Naive thymus-derived CD8-positive, alpha-beta T cell (primary cell): ENCODE measurements at regions not wholly inside any gene's neighbourhood (a gene's known extent, or its start where the extent isn't known, plus 50 kb on each side); places are given as distances from the start of the nearest gene placed in this dataset.
"Not testable (repeated sequence)": the region's sequence is repeated elsewhere in the genome, so short reads cannot be mapped to it uniquely, and the experiment has no call there.

ENCODE experiments used
- ATAC-seq, 2 donors: fragments of 150-1000 bp; cut with Tn5 transposase in 1 of 2; sonication (Bioruptor Pico), chemical (Tn5 transposase) in 1 of 2; 1 replicate in 1 of 2; 2 replicates in 1 of 2; pipeline ENCODE4 v1.10.0; 2021; ENCODE audit warnings: mild to moderate bottlenecking in 2 of 2, moderate library complexity in 2 of 2
- POLR2A ChIA-PET: fragments of 350-600 bp; sonication (Branson Sonifier 250); formaldehyde crosslinking; loops from one replicate; lab custom pipeline; 2021; ENCODE audit warnings: antibody characterized with exemption; lab: Charles Lee
- DNase-seq, 10 donors: peaks; one replicate each; pipeline versions ENCODE4 v3.0.0 to v3.0.0-alpha.2; 2020 to 2022
- H3K27ac Mint-ChIP-seq, 10 donors: one replicate each; pipeline ENCODE4 v1.8.0; 2020 to 2022; ENCODE audit warnings: mild to moderate bottlenecking in 10 of 10, mixed read lengths in 10 of 10, moderate library complexity in 4 of 10, inconsistent platforms in 1 of 10
- H3K27me3 Mint-ChIP-seq, 5 donors: one replicate each; pipeline ENCODE4 v1.8.0; 2021 to 2022; ENCODE audit warnings: mixed read lengths in 5 of 5
- H3K36me3 Mint-ChIP-seq, 3 donors: one replicate each; pipeline ENCODE4 v1.8.0; 2020 to 2022; ENCODE audit warnings: mixed read lengths in 3 of 3, mild to moderate bottlenecking in 2 of 3, inconsistent platforms in 1 of 3
- H3K4me1 Mint-ChIP-seq, 4 donors: one replicate each; pipeline ENCODE4 v1.8.0; 2021 to 2022; ENCODE audit warnings: mixed read lengths in 4 of 4
- H3K4me3 Mint-ChIP-seq, 10 donors: one replicate each; pipeline ENCODE4 v1.8.0; 2020 to 2022; ENCODE audit warnings: mild to moderate bottlenecking in 10 of 10, mixed read lengths in 10 of 10, moderate library complexity in 6 of 10, inconsistent platforms in 1 of 10
- H3K9me3 Mint-ChIP-seq, 9 donors: one replicate each; pipeline ENCODE4 v1.8.0; 2020 to 2022; ENCODE audit warnings: mixed read lengths in 9 of 9, mild to moderate bottlenecking in 3 of 9, inconsistent platforms in 1 of 9, moderate library complexity in 1 of 9

- Mint-ChIP-seq H3K4me1 (peaks cover 2 to 11% (median 10%) of the 10 kb centered on the region in 4 donors), H3K4me3 (peak overlapping the region in 2 of 10 donors; percentile 24 to 29)
- H3K27me3 Mint-ChIP-seq, H3K36me3 Mint-ChIP-seq, H3K27ac Mint-ChIP-seq, DNase-seq, POLR2A ChIA-PET, H3K9me3 Mint-ChIP-seq, ATAC-seq: not testable (repeated sequence)
Observed at GRCh38 chr6:156191390-156191789, 585.8 kb upstream of the ARID1B start.

- Mint-ChIP-seq H3K27me3 (no peaks in the 10 kb centered on the region), H3K27ac (no peak overlapping the region), H3K36me3 (peaks cover 0 to 1% (median 0%) of the 10 kb centered on the region in 3 donors), H3K4me3 (no peak overlapping the region), H3K4me1 (peaks cover 2 to 11% (median 9%) of the 10 kb centered on the region in 4 donors), H3K9me3 (peaks cover 0 to 9% (median 0%) of the 10 kb centered on the region in 9 donors)
- ATAC-seq (no peak), DNase-seq (no peak)
- POLR2A ChIA-PET: no interaction called here
Observed at GRCh38 chr6:156190270-156190669, 586.9 kb upstream of the ARID1B start.

- peaks cover 0 to 8% (median 0%) of the 10 kb centered on the region in 9 donors for H3K9me3 Mint-ChIP-seq
- H3K27ac Mint-ChIP-seq: no peak overlapping the region
- ATAC-seq (no peak), DNase-seq (no peak)
- peaks cover 0 to 1% (median 0%) of the 10 kb centered on the region in 3 donors for H3K36me3 Mint-ChIP-seq
- H3K4me1 Mint-ChIP-seq: peaks cover 2 to 14% (median 9%) of the 10 kb centered on the region in 4 donors
- H3K4me3 Mint-ChIP-seq: no peak overlapping the region
- no peaks in the 10 kb centered on the region for H3K27me3 Mint-ChIP-seq
- POLR2A ChIA-PET: no interaction called here
Observed at GRCh38 chr6:156189714-156190113, 587.5 kb upstream of the ARID1B start.

DNA sequence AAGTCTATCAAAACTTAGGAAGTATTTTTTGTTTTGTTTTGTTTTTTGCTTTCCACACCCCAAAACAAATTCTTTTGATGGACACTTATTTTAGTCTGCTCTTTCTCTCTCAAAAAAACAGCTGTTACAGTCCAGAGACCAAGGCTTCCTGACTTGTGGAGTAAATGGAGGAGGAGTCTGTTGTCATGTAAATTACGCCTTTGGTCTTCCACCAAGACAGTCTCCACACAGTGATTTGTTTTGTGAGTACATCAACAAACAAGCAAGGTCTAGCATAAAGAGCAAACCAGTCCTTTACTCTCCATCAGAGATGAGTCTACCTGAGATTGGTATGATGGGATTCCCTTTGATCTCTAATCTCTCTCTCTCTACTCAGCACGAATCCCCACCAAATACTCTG lies 588.0 kb upstream of the ARID1B start:
- no peak overlapping the region for H3K27ac Mint-ChIP-seq
- POLR2A ChIA-PET: no interaction called here

DNA sequence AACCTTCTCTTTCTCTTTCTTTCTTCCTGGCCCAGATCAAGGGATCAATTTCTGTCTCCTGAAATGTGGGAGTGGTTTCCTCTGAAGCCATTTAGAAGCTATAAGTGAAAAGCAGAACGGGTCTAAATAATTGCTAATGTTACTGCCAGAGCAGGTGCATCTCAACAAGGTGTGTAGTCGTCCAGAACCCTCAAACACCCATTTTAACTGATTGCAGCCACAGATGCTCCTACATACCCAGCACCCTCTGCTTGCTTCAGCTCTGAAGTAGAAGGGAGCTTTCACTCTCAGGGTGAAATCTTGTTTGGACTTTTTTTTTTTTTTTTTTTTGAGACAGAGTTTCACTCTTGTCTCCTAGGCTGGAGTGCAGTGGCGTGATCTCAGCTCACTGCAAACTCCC lies 592.1 kb upstream of the ARID1B start:
- POLR2A ChIA-PET: no interaction called here
- peaks cover 0 to 9% (median 0%) of the 10 kb centered on the region in 5 donors for H3K27me3 Mint-ChIP-seq
- H3K27ac Mint-ChIP-seq: peak overlapping the region in 1 of 10 donors; percentile 18
- peaks cover 0 to 12% (median 6%) of the 10 kb centered on the region in 4 donors for H3K4me1 Mint-ChIP-seq
- H3K9me3 Mint-ChIP-seq: peaks cover 0 to 4% (median 0%) of the 10 kb centered on the region in 9 donors
- no peaks in the 10 kb centered on the region for H3K36me3 Mint-ChIP-seq
- no peak for DNase-seq
- H3K4me3 Mint-ChIP-seq: no peak overlapping the region
- no peak for ATAC-seq

More for the DNA sequence above, 588.0 kb upstream of the ARID1B start:
- H3K4me3 Mint-ChIP-seq: no peak overlapping the region
- H3K9me3 Mint-ChIP-seq: peaks cover 0 to 4% (median 0%) of the 10 kb centered on the region in 9 donors
- no peak for DNase-seq
- peaks cover 0 to 4% (median 0%) of the 10 kb centered on the region in 5 donors for H3K27me3 Mint-ChIP-seq
- no peak for ATAC-seq
- H3K4me1 Mint-ChIP-seq: peaks cover 0 to 14% (median 9%) of the 10 kb centered on the region in 4 donors
- H3K36me3 Mint-ChIP-seq: peaks cover 0 to 1% (median 0%) of the 10 kb centered on the region in 3 donors

- Mint-ChIP-seq H3K4me3 (no peak overlapping the region), H3K4me1 (peaks cover 0 to 12% (median 6%) of the 10 kb centered on the region in 4 donors), H3K36me3 (no peaks in the 10 kb centered on the region), H3K9me3 (peaks cover 0 to 4% (median 0%) of the 10 kb centered on the region in 9 donors), H3K27ac (no peak overlapping the region), H3K27me3 (peaks cover 0 to 9% (median 0%) of the 10 kb centered on the region in 5 donors)
- ATAC-seq: no peak
- no peak for DNase-seq
- POLR2A ChIA-PET: interaction anchor here (0.6 kb wide), 1 partner anchor 845 kb away, joined by 4 read pairs; no protein-coding TSS in a partner anchor
Observed at GRCh38 chr6:156183678-156184077, 593.5 kb upstream of the ARID1B start.

- no peak for ATAC-seq
- H3K4me1 Mint-ChIP-seq: peaks cover 0 to 11% (median 6%) of the 10 kb centered on the region in 4 donors
- H3K27me3 Mint-ChIP-seq: peaks cover 0 to 9% (median 0%) of the 10 kb centered on the region in 5 donors
- H3K9me3 Mint-ChIP-seq: peaks cover 0 to 7% (median 0%) of the 10 kb centered on the region in 9 donors
- no peak overlapping the region for H3K27ac Mint-ChIP-seq
- H3K36me3 Mint-ChIP-seq: no peaks in the 10 kb centered on the region
- no peak for DNase-seq
- H3K4me3 Mint-ChIP-seq: no peak overlapping the region
- POLR2A ChIA-PET: no interaction called here
Observed at GRCh38 chr6:156182356-156182755, 594.8 kb upstream of the ARID1B start.

DNA sequence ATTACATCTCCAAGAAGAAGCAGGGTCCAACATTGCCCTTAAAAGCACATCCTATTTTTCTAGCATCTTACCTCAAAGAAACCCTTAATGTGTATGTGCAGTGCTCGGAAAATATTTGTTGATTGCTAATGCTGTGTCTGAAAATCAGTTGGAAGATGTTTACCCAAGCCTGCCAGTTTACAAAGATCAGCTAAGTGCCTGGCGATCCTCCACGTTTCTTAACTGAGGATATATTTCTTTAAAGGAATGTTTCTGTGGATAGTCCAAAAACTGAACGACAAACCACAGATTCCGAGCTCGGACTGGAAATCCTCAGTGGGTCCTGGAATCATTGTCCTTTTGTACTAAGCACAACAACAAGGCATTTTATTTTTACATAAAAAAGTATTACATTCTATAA lies 595.7 kb upstream of the ARID1B start:
- Mint-ChIP-seq H3K9me3 (peaks cover 0 to 7% (median 0%) of the 10 kb centered on the region in 9 donors), H3K27ac (no peak overlapping the region), H3K36me3 (no peaks in the 10 kb centered on the region), H3K4me3 (no peak overlapping the region), H3K27me3 (peaks cover 0 to 9% (median 0%) of the 10 kb centered on the region in 5 donors), H3K4me1 (peaks cover 0 to 11% (median 6%) of the 10 kb centered on the region in 4 donors)
- POLR2A ChIA-PET: no interaction called here
- DNase-seq (no peak), ATAC-seq (no peak)

- ATAC-seq: no peak
- POLR2A ChIA-PET: no interaction called here
- Mint-ChIP-seq H3K36me3 (no peaks in the 10 kb centered on the region), H3K9me3 (peaks cover 0 to 7% (median 0%) of the 10 kb centered on the region in 9 donors), H3K27me3 (no peaks in the 10 kb centered on the region), H3K27ac (no peak overlapping the region), H3K4me3 (no peak overlapping the region), H3K4me1 (no peaks in the 10 kb centered on the region)
- no peak for DNase-seq
Observed at GRCh38 chr6:156175971-156176421, 601.2 kb upstream of the ARID1B start.

DNA sequence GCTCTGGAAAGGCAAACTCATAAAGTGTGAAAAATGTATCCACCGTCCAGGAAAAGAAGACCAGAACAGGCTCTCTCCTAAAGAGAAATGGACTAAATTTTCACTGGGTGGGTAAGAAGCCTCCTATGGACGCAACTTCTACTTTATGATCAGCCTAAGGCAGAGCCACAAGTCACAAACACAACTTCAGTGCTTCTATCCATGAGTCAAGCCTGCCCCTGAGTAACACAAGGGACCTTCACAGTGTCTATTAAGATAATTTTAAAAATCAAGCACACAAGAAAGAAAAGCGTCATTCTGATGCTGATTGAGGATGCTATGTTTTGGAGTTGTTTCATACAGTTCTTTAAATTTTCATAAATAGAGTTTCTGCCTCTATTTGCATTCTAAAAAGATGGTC lies 601.7 kb upstream of the ARID1B start:
- POLR2A ChIA-PET: no interaction called here
- H3K27me3 Mint-ChIP-seq: no peaks in the 10 kb centered on the region
- H3K9me3 Mint-ChIP-seq: peaks cover 0 to 7% (median 0%) of the 10 kb centered on the region in 9 donors
- no peak for DNase-seq
- H3K36me3 Mint-ChIP-seq: no peaks in the 10 kb centered on the region
- no peak overlapping the region for H3K27ac Mint-ChIP-seq
- no peak overlapping the region for H3K4me3 Mint-ChIP-seq
- H3K4me1 Mint-ChIP-seq: no peaks in the 10 kb centered on the region
- no peak for ATAC-seq

GRCh38 chr6:156174031-156174890 lies 602.9 kb upstream of the ARID1B start:
- DNase-seq (no peak), ATAC-seq (no peak)
- Mint-ChIP-seq H3K4me3 (no peak overlapping the region), H3K27me3 (no peaks in the 10 kb centered on the region), H3K9me3 (peaks cover 0 to 7% (median 0%) of the 10 kb centered on the region in 9 donors), H3K4me1 (no peaks in the 10 kb centered on the region), H3K27ac (no peak overlapping the region), H3K36me3 (no peaks in the 10 kb centered on the region)
- POLR2A ChIA-PET: no interaction called here

GRCh38 chr6:156169371-156169770 lies 607.8 kb upstream of the ARID1B start:
- DNase-seq: no peak
- Mint-ChIP-seq H3K27me3 (peaks cover 0 to 2% (median 0%) of the 10 kb centered on the region in 5 donors), H3K9me3 (no peaks in the 10 kb centered on the region), H3K36me3 (no peaks in the 10 kb centered on the region), H3K27ac (no peak overlapping the region), H3K4me3 (no peak overlapping the region), H3K4me1 (peaks cover 6 to 39% (median 32%) of the 10 kb centered on the region in 4 donors)
- no peak for ATAC-seq
- POLR2A ChIA-PET: interaction anchor here (0.6 kb wide), 1 partner anchor 24 kb away, joined by 3 read pairs; no protein-coding TSS in a partner anchor

DNA sequence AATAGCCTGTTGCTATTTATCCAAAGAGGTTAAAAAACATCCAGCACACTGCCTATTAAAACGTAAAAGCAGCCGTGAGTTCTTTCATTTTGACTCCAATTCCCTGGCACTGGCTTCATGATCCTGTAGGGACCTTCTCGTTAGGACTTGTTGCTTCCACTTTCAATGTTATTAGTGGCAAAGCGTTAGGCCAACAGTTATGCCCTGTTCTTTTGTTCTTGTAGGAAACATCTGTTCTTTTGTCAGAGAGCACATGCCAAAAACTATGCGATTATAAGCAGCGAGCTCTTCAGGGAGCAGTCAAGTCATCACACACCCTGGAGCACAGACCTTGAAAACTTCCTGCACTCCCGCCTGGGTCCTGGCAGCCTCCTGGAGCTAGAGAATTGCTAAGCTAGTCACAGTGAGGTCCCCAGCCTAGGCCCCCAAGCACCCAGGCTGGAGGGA lies 609.5 kb upstream of the ARID1B start:
- Mint-ChIP-seq H3K27ac (peak overlapping the region; percentile 18 to 95 (median 77)), H3K27me3 (peaks cover 0 to 3% (median 0%) of the 10 kb centered on the region in 5 donors), H3K4me1 (peaks cover 10 to 48% (median 40%) of the 10 kb centered on the region in 4 donors), H3K9me3 (no peaks in the 10 kb centered on the region), H3K36me3 (no peaks in the 10 kb centered on the region), H3K4me3 (peak overlapping the region; percentile 56 to 86 (median 74))
- DNase-seq (no peak), ATAC-seq (peak; percentile 18 to 28)
- POLR2A ChIA-PET: interaction anchor here (0.5 kb wide), 1 partner anchor 764 kb away, joined by 3 read pairs; no protein-coding TSS in a partner anchor
